ENCODE measurements at regions not wholly inside any gene's neighbourhood (a gene's known extent, or its start where the extent isn't known, plus 50 kb on each side); places are given as distances from the start of the nearest gene placed in this dataset.

DNA sequence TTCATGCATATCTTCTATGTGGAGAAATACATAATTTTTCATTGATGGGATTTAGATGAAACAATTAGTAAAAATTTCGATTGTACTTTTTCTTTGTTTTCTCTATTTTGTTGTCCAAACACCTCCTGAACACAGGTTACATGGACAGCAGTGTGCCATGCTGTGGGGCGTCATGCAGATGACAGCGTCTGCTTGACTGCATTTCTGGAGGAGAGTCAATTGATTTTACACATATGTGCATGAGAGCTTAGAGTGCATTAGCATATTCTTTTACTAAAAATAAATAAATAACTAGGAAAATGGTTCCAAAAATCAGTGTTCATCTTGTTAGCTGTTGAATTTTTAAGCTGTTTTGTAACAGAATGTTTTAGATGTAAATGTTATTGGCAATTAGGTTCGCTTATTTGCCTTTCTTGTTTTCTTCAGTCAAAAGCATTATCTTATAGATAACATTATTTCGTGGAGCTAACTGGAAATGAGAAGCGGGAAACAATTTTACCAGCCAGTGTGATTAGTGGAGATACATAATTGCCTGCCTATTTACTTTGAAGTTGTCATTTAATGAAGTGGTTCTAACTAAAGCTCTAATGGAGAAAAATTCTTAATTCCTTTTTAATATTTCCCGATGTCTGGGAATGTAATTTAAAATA is 82.7 kb upstream of the VGLL3 start (continued):
- TF ChIP-seq, protein P1, sequence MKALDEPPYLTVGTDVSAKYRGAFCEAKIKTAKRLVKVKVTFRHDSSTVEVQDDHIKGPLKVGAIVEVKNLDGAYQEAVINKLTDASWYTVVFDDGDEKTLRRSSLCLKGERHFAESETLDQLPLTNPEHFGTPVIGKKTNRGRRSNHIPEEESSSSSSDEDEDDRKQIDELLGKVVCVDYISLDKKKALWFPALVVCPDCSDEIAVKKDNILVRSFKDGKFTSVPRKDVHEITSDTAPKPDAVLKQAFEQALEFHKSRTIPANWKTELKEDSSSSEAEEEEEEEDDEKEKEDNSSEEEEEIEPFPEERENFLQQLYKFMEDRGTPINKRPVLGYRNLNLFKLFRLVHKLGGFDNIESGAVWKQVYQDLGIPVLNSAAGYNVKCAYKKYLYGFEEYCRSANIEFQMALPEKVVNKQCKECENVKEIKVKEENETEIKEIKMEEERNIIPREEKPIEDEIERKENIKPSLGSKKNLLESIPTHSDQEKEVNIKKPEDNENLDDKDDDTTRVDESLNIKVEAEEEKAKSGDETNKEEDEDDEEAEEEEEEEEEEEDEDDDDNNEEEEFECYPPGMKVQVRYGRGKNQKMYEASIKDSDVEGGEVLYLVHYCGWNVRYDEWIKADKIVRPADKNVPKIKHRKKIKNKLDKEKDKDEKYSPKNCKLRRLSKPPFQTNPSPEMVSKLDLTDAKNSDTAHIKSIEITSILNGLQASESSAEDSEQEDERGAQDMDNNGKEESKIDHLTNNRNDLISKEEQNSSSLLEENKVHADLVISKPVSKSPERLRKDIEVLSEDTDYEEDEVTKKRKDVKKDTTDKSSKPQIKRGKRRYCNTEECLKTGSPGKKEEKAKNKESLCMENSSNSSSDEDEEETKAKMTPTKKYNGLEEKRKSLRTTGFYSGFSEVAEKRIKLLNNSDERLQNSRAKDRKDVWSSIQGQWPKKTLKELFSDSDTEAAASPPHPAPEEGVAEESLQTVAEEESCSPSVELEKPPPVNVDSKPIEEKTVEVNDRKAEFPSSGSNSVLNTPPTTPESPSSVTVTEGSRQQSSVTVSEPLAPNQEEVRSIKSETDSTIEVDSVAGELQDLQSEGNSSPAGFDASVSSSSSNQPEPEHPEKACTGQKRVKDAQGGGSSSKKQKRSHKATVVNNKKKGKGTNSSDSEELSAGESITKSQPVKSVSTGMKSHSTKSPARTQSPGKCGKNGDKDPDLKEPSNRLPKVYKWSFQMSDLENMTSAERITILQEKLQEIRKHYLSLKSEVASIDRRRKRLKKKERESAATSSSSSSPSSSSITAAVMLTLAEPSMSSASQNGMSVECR (CRISPR knock-in tag; IDR thresholded peaks at IDR 0.05; ENCODE audit: borderline replicate concordance), result no peak
- TF ChIP-seq IRF2 (CRISPR knock-in tag; IDR thresholded peaks at IDR 0.05; ENCODE audit: borderline replicate concordance, low read depth), result no peak
- TF ChIP-seq GTF2I (CRISPR knock-in tag; conservative IDR thresholded peaks at IDR 0.05), result no peak

- no peaks in the 10 kb centered on the region for H3K9me3 Mint-ChIP-seq
- ATAC-seq (no peak), DNase-seq (ENCODE audit: low spot score) (no peak)
- H3K27me3 Mint-ChIP-seq (ENCODE audit: low read depth), result no peaks in the 10 kb centered on the region
- CTCF ChIA-PET, result no interaction called here
- peaks cover 6% of the 10 kb centered on the region for H3K4me1 Mint-ChIP-seq
- no peak overlapping the region for H3K4me3 Mint-ChIP-seq
- H3K36me3 Mint-ChIP-seq, result no peaks in the 10 kb centered on the region
- H3K27ac Mint-ChIP-seq, result no peak overlapping the region
- POLR2A ChIA-PET, result no interaction called here
- TF ChIP-seq ZNF219 (CRISPR knock-in tag; IDR thresholded peaks at IDR 0.05; ENCODE audit: borderline replicate concordance), result no peak
- TF ChIP-seq, protein P2, sequence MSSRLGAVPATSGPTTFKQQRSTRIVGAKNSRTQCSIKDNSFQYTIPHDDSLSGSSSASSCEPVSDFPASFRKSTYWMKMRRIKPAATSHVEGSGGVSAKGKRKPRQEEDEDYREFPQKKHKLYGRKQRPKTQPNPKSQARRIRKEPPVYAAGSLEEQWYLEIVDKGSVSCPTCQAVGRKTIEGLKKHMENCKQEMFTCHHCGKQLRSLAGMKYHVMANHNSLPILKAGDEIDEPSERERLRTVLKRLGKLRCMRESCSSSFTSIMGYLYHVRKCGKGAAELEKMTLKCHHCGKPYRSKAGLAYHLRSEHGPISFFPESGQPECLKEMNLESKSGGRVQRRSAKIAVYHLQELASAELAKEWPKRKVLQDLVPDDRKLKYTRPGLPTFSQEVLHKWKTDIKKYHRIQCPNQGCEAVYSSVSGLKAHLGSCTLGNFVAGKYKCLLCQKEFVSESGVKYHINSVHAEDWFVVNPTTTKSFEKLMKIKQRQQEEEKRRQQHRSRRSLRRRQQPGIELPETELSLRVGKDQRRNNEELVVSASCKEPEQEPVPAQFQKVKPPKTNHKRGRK (CRISPR knock-in tag; IDR thresholded peaks at IDR 0.05; ENCODE audit: borderline replicate concordance), result no peak
- TF ChIP-seq ZSCAN18 (CRISPR knock-in tag; IDR thresholded peaks at IDR 0.05), result no peak
- TF ChIP-seq ELF4 (CRISPR knock-in tag; IDR thresholded peaks at IDR 0.05; ENCODE audit: low read depth), result no peak
- no peak for TF ChIP-seq ATF1 (CRISPR knock-in tag; IDR thresholded peaks at IDR 0.05)
- TF ChIP-seq ZNF416 (CRISPR knock-in tag; IDR thresholded peaks at IDR 0.05), result no peak
- TF ChIP-seq, protein P1 (CRISPR knock-in tag; IDR thresholded peaks at IDR 0.05; ENCODE audit: borderline replicate concordance), result no peak
- no peak for TF ChIP-seq CREM (CRISPR knock-in tag; IDR thresholded peaks at IDR 0.05)
- no peak for TF ChIP-seq ZNF317 (CRISPR knock-in tag; IDR thresholded peaks at IDR 0.05; ENCODE audit: borderline replicate concordance, low read depth)
- TF ChIP-seq, protein P3, sequence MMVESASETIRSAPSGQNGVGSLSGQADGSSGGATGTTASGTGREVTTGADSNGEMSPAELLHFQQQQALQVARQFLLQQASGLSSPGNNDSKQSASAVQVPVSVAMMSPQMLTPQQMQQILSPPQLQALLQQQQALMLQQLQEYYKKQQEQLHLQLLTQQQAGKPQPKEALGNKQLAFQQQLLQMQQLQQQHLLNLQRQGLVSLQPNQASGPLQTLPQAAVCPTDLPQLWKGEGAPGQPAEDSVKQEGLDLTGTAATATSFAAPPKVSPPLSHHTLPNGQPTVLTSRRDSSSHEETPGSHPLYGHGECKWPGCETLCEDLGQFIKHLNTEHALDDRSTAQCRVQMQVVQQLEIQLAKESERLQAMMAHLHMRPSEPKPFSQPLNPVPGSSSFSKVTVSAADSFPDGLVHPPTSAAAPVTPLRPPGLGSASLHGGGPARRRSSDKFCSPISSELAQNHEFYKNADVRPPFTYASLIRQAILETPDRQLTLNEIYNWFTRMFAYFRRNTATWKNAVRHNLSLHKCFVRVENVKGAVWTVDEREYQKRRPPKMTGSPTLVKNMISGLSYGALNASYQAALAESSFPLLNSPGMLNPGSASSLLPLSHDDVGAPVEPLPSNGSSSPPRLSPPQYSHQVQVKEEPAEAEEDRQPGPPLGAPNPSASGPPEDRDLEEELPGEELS (CRISPR knock-in tag; IDR thresholded peaks at IDR 0.05), result no peak
- TF ChIP-seq SMAD3 (CRISPR knock-in tag; IDR thresholded peaks at IDR 0.05; ENCODE audit: borderline replicate concordance), result no peak
- no peak for TF ChIP-seq PRRX2 (CRISPR knock-in tag; IDR thresholded peaks at IDR 0.05)
- no peak for TF ChIP-seq ATF6 (CRISPR knock-in tag; IDR thresholded peaks at IDR 0.05)
- no peak for TF ChIP-seq GTF2I (CRISPR knock-in tag; conservative IDR thresholded peaks at IDR 0.05)
- no peak for TF ChIP-seq JAZF1 (CRISPR knock-in tag; IDR thresholded peaks at IDR 0.05)
- TF ChIP-seq TEAD1 (CRISPR knock-in tag; IDR thresholded peaks at IDR 0.05), result no peak
- no peak for TF ChIP-seq ZNF263 (CRISPR knock-in tag; IDR thresholded peaks at IDR 0.05; ENCODE audit: low read depth)
- no peak for TF ChIP-seq TCF7 (CRISPR knock-in tag; IDR thresholded peaks at IDR 0.05; ENCODE audit: low read depth)
Observed at GRCh38 chr3:87072446-87072845, 81.5 kb upstream of the VGLL3 start.
